Breast epithelium (tissue), 4 donors: ENCODE measurements at regions not wholly inside any gene's neighbourhood (a gene's known extent, or its start where the extent isn't known, plus 50 kb on each side); places are given as distances from the start of the nearest gene placed in this dataset.

Experiments used
- DNase-seq, 2 donors: peaks; one replicate each; pipeline ENCODE4 v3.0.0-alpha.2; 2019; ENCODE audit warnings: low spot score in 2 of 2
- H3K27ac ChIP-seq, 2 donors: fragments of 200-600 bp; sonication (generic) in 1 of 2; one replicate each; pipeline ENCODE4 v1.5.1; 2016 to 2019; ENCODE audit warnings: mild to moderate bottlenecking in 1 of 2
- H3K27me3 ChIP-seq, 2 donors: fragments of 200-600 bp; sonication (generic) in 1 of 2; one replicate each; pipeline versions ENCODE4 v1.5.1 to v1.6.0; 2017 to 2019; ENCODE audit warnings: control low read depth in 1 of 2, mild to moderate bottlenecking in 1 of 2
- H3K36me3 ChIP-seq: fragments of 200-600 bp; one replicate; pipeline ENCODE4 v1.5.1; 2019
- H3K4me1 ChIP-seq, 2 donors: fragments of 200-600 bp; sonication (generic); one replicate each; pipeline ENCODE4 v1.5.1; 2016 to 2019; ENCODE audit warnings: control low read depth in 1 of 2
- H3K4me3 ChIP-seq, 3 donors: fragments of 200-600 bp; sonication (generic); 1 replicate in 2 of 3; 2 replicates in 1 of 3; pipeline ENCODE4 v1.5.1; 2016 to 2019; ENCODE audit warnings: mild to moderate bottlenecking in 3 of 3, moderate library complexity in 2 of 3
- H3K9me3 ChIP-seq, 2 donors: fragments of 200-600 bp; sonication (generic) in 1 of 2; one replicate each; pipeline ENCODE4 v1.5.1; 2016 to 2019; ENCODE audit warnings: control low read depth in 1 of 2
- CTCF ChIP-seq, 3 donors: fragments of 450-650 bp; IDR thresholded peaks; one replicate each; pipeline ENCODE4 v1.5.1; 2016 to 2017; ENCODE audit warnings: antibody characterized with exemption in 3 of 3, mild to moderate bottlenecking in 3 of 3, moderate library complexity in 3 of 3
- POLR2A ChIP-seq: fragments of 450-650 bp; IDR thresholded peaks from one replicate; pipeline ENCODE4 v1.6.1; 2016; ENCODE audit warnings: antibody characterized with exemption, mild to moderate bottlenecking, moderate library complexity
- POLR2AphosphoS5 ChIP-seq, 3 donors: sonication (generic); formaldehyde crosslinking; IDR thresholded peaks; one replicate each; pipeline ENCODE4 v1.6.1; 2017; ENCODE audit warnings: antibody characterized with exemption in 3 of 3
- intact Hi-C: fragments of 100-400 bp; cut with DNase I; formaldehyde crosslinking; loops from one replicate; pipeline ENCODE4 v1.15.1; 2023; ENCODE audit warnings: low total_unique reads

- H3K9me3 ChIP-seq = peaks cover 0 to 41% of the 10 kb centered on the region in 2 donors
- no peak for DNase-seq
- intact Hi-C loops = no loop called here
- no peak for TF ChIP-seq POLR2A
- TF ChIP-seq POLR2AphosphoS5 (IDR thresholded peaks at IDR 0.05) = no peak
- TF ChIP-seq CTCF (IDR thresholded peaks at IDR 0.05) = no peak
- H3K4me1 ChIP-seq = no peaks in the 10 kb centered on the region
- no peak overlapping the region for H3K4me3 ChIP-seq
- no peaks in the 10 kb centered on the region for H3K36me3 ChIP-seq
- H3K27me3 ChIP-seq = no peaks in the 10 kb centered on the region
- H3K27ac ChIP-seq = no peak overlapping the region
These were observed 303.3 kb downstream of the NUP35 start for GRCh38 chr2:183427558-183427957.

GRCh38 chr2:183428881-183429280 is 304.6 kb downstream of the NUP35 start:
- Histone ChIP-seq H3K27ac (no peak overlapping the region), H3K4me1 (no peaks in the 10 kb centered on the region), H3K4me3 (no peak overlapping the region), H3K9me3 (peaks cover 0 to 41% of the 10 kb centered on the region in 2 donors), H3K36me3 (no peaks in the 10 kb centered on the region), H3K27me3 (no peaks in the 10 kb centered on the region)
- intact Hi-C loops = no loop called here
- TF ChIP-seq CTCF (IDR thresholded peaks at IDR 0.05) = no peak
- no peak for TF ChIP-seq POLR2AphosphoS5 (IDR thresholded peaks at IDR 0.05)
- no peak for TF ChIP-seq POLR2A
- no peak for DNase-seq

- H3K4me1 ChIP-seq = no peaks in the 10 kb centered on the region
- DNase-seq = no peak
- TF ChIP-seq POLR2A = no peak
- no peak for TF ChIP-seq CTCF (IDR thresholded peaks at IDR 0.05)
- no peak for TF ChIP-seq POLR2AphosphoS5 (IDR thresholded peaks at IDR 0.05)
- H3K9me3 ChIP-seq = no peaks in the 10 kb centered on the region
- no peak overlapping the region for H3K4me3 ChIP-seq
- H3K36me3 ChIP-seq = no peaks in the 10 kb centered on the region
- H3K27ac ChIP-seq = no peak overlapping the region
- intact Hi-C loops = no loop called here
- H3K27me3 ChIP-seq = no peaks in the 10 kb centered on the region
These were observed 314.3 kb downstream of the NUP35 start for GRCh38 chr2:183438541-183438940.

- Histone ChIP-seq H3K9me3 (no peaks in the 10 kb centered on the region), H3K4me3 (no peak overlapping the region), H3K27me3 (no peaks in the 10 kb centered on the region), H3K27ac (no peak overlapping the region), H3K4me1 (no peaks in the 10 kb centered on the region), H3K36me3 (no peaks in the 10 kb centered on the region)
- TF ChIP-seq POLR2A = no peak
- TF ChIP-seq POLR2AphosphoS5 (IDR thresholded peaks at IDR 0.05) = no peak
- no peak for DNase-seq
- intact Hi-C loops = no loop called here
These were observed 330.8 kb downstream of the NUP35 start for GRCh38 chr2:183455056-183455455.

- TF ChIP-seq POLR2AphosphoS5 (IDR thresholded peaks at IDR 0.05) (no peak), POLR2A (no peak), CTCF (IDR thresholded peaks at IDR 0.05) (no peak)
- Histone ChIP-seq H3K9me3 (no peaks in the 10 kb centered on the region), H3K4me1 (no peaks in the 10 kb centered on the region), H3K4me3 (no peak overlapping the region), H3K36me3 (no peaks in the 10 kb centered on the region), H3K27me3 (no peaks in the 10 kb centered on the region), H3K27ac (no peak overlapping the region)
- no peak for DNase-seq
- intact Hi-C loops = no loop called here
These were observed 331.9 kb downstream of the NUP35 start for GRCh38 chr2:183456177-183456576.

GRCh38 chr2:183458460-183458859 is 334.2 kb downstream of the NUP35 start:
- Histone ChIP-seq H3K27me3 (no peaks in the 10 kb centered on the region), H3K27ac (no peak overlapping the region), H3K4me3 (no peak overlapping the region), H3K36me3 (no peaks in the 10 kb centered on the region), H3K4me1 (no peaks in the 10 kb centered on the region), H3K9me3 (no peaks in the 10 kb centered on the region)
- no peak for DNase-seq
- intact Hi-C loops = no loop called here
- TF ChIP-seq CTCF (IDR thresholded peaks at IDR 0.05) (no peak), POLR2AphosphoS5 (IDR thresholded peaks at IDR 0.05) (no peak), POLR2A (no peak)
